ENCODE measurements at regions not wholly inside any gene's neighbourhood (a gene's known extent, or its start where the extent isn't known, plus 50 kb on each side); places are given as distances from the start of the nearest gene placed in this dataset.

DNA sequence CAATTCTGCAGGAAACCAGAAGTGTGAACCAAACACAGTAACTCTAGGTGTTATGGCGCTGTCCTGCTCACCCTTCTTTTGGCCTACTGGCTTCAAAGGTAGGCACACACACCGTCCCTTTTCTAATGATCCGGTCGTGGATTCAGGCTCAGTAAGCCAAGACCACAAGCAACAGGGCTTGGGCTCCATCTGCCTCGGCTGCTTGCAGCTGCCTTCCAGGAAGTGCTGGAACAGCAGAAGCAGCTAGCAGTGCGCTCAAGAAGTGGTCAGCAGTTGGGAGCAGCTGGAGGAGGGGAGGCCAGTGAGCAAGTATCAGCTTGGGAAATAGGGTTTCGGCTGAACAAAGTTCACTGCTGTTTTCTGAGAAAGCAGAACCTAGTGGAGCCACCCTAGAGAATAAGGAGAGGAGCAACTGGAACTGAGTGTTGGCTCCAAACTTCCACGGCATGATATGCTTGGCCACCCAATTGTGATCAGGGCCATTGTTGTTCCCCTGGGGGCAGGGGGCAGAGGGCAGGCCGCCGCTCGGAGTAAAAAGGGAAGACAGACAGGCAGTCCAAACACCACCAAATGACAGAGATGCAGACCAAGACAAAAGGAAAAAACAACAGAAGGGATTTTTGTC is 173.4 kb downstream of the TOMM20 start:
- TF ChIP-seq MAX (IDR thresholded peaks at IDR 0.05; ENCODE audit: low read depth) (no peak), TAF1 (IDR thresholded peaks at IDR 0.05; ENCODE audit: borderline replicate concordance, low read depth, low read length) (no peak), RAD21 (IDR thresholded peaks at IDR 0.05; ENCODE audit: low read length) (no peak), MXI1 (IDR thresholded peaks at IDR 0.05; ENCODE audit: low read depth, low read length) (no peak), POLR2AphosphoS5 (IDR thresholded peaks at IDR 0.05; ENCODE audit: low read depth, low read length) (no peak), CTCF (IDR thresholded peaks at IDR 0.05) (no peak), NFIC (IDR thresholded peaks at IDR 0.05; ENCODE audit: borderline replicate concordance) (no peak), USF2 (IDR thresholded peaks at IDR 0.05; ENCODE audit: borderline replicate concordance, low read depth, low read length) (no peak)
- TF ChIP-seq, protein P1, sequence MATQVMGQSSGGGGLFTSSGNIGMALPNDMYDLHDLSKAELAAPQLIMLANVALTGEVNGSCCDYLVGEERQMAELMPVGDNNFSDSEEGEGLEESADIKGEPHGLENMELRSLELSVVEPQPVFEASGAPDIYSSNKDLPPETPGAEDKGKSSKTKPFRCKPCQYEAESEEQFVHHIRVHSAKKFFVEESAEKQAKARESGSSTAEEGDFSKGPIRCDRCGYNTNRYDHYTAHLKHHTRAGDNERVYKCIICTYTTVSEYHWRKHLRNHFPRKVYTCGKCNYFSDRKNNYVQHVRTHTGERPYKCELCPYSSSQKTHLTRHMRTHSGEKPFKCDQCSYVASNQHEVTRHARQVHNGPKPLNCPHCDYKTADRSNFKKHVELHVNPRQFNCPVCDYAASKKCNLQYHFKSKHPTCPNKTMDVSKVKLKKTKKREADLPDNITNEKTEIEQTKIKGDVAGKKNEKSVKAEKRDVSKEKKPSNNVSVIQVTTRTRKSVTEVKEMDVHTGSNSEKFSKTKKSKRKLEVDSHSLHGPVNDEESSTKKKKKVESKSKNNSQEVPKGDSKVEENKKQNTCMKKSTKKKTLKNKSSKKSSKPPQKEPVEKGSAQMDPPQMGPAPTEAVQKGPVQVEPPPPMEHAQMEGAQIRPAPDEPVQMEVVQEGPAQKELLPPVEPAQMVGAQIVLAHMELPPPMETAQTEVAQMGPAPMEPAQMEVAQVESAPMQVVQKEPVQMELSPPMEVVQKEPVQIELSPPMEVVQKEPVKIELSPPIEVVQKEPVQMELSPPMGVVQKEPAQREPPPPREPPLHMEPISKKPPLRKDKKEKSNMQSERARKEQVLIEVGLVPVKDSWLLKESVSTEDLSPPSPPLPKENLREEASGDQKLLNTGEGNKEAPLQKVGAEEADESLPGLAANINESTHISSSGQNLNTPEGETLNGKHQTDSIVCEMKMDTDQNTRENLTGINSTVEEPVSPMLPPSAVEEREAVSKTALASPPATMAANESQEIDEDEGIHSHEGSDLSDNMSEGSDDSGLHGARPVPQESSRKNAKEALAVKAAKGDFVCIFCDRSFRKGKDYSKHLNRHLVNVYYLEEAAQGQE (IDR thresholded peaks at IDR 0.05; ENCODE audit: low read depth, low read length), result no peak
- TF ChIP-seq, protein P2, sequence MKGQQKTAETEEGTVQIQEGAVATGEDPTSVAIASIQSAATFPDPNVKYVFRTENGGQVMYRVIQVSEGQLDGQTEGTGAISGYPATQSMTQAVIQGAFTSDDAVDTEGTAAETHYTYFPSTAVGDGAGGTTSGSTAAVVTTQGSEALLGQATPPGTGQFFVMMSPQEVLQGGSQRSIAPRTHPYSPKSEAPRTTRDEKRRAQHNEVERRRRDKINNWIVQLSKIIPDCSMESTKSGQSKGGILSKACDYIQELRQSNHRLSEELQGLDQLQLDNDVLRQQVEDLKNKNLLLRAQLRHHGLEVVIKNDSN (IDR thresholded peaks at IDR 0.05; ENCODE audit: borderline replicate concordance, low read depth), result no peak

Measured in SK-N-SH (cell line).